ENCODE measurements at regions not wholly inside any gene's neighbourhood (a gene's known extent, or its start where the extent isn't known, plus 50 kb on each side); places are given as distances from the start of the nearest gene placed in this dataset.

DNA sequence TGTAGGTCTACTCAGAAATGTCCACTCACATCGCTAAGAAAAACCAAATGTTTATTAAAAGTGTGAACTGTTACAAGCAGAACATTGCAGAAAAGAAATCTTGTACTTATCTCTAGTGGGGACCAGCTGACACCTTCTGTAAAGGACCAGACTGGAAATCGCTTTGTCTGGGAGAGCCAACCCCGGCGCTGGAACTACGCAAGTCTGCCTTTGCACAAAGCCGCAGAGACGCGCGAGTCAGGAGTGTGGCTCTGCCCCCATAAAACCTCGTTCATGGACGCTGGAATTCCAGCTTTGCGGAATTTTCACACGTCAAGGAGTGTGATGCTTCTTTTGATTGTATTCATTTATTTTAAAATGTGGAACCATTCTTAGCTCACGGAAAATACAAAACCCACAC lies 141.9 kb upstream of the SALL3 start:
- Histone ChIP-seq H3K4me1 (no peaks in the 10 kb centered on the region), H3K27ac (no peak overlapping the region), H3K27me3 (no peaks in the 10 kb centered on the region), H3K9me3 (no peaks in the 10 kb centered on the region), H3K4me3 (no peak overlapping the region), H3K36me3 (no peaks in the 10 kb centered on the region)
- no peak for DNase-seq
- TF ChIP-seq, protein P1, sequence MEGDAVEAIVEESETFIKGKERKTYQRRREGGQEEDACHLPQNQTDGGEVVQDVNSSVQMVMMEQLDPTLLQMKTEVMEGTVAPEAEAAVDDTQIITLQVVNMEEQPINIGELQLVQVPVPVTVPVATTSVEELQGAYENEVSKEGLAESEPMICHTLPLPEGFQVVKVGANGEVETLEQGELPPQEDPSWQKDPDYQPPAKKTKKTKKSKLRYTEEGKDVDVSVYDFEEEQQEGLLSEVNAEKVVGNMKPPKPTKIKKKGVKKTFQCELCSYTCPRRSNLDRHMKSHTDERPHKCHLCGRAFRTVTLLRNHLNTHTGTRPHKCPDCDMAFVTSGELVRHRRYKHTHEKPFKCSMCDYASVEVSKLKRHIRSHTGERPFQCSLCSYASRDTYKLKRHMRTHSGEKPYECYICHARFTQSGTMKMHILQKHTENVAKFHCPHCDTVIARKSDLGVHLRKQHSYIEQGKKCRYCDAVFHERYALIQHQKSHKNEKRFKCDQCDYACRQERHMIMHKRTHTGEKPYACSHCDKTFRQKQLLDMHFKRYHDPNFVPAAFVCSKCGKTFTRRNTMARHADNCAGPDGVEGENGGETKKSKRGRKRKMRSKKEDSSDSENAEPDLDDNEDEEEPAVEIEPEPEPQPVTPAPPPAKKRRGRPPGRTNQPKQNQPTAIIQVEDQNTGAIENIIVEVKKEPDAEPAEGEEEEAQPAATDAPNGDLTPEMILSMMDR (IDR thresholded peaks at IDR 0.05): no peak
- no peak for TF ChIP-seq POLR2A (IDR thresholded peaks at IDR 0.05)

DNA sequence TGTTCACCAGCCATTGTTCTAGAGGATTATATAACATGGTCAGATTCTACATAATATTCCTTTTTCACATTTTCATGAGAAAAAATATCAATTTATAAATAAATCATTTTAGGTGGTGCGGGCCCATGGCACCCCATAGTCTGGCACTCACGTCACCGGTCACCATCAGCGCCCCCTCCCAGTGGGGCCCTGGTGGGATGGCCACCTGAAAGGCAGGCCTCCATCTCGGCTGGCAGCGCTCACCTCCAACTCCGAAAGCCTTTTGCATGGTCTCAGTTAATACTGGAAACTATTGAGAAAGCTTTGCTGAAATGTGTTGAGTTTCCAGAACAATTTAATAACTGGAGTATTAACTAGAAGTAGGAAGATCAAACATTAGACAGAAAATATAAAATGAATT lies 141.4 kb upstream of the SALL3 start:
- DNase-seq: no peak
- no peak for TF ChIP-seq POLR2A (IDR thresholded peaks at IDR 0.05)
- TF ChIP-seq, protein P1 (IDR thresholded peaks at IDR 0.05): no peak
- Histone ChIP-seq H3K4me1 (no peaks in the 10 kb centered on the region), H3K9me3 (no peaks in the 10 kb centered on the region), H3K4me3 (no peak overlapping the region), H3K36me3 (no peaks in the 10 kb centered on the region), H3K27ac (no peak overlapping the region), H3K27me3 (no peaks in the 10 kb centered on the region)

DNA sequence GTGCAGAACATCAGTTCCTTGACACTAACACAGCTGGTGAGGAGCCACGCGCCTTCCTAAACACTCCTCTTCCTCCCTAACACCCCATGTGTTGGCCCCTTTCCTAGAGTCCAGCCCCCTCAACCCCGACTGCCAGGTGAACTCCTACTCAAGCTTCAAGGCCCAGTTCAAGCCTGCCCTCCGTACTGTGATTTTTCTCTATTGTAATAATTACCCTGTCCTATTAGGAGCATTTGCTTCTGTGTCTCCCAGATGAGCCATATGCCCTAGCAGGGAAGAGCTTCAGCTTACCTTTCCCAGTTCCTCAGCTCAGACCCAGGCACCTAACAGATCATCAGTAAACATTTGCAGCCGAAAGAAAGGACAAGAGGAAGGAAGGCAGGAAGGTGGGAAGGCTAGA lies 130.6 kb upstream of the SALL3 start:
- Histone ChIP-seq H3K4me1 (no peaks in the 10 kb centered on the region), H3K4me3 (no peak overlapping the region), H3K9me3 (no peaks in the 10 kb centered on the region), H3K27ac (no peak overlapping the region), H3K36me3 (no peaks in the 10 kb centered on the region), H3K27me3 (no peaks in the 10 kb centered on the region)
- no peak for TF ChIP-seq POLR2A (IDR thresholded peaks at IDR 0.05)
- TF ChIP-seq, protein P1 (IDR thresholded peaks at IDR 0.05): no peak
- DNase-seq: no peak

DNA sequence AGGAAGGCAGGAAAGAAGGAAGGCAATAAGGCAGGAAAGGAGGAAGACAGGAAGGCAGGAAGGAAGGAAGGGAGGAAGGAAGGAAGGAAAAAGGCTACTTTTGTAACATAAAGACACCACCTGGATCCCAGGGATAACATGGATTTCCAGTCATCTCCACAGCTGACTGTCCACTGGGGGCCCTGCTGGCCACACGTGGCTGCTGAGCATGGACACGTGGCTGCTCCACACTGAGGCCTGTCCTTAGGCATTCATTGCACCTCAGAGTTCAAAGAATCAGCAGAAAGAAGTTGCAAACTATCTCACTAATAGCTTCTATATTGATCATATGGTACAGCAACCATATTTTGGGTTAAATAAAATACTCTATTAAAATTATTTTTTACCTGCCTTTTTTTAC lies 130.2 kb upstream of the SALL3 start:
- no peak for DNase-seq
- Histone ChIP-seq H3K36me3 (no peaks in the 10 kb centered on the region), H3K27me3 (no peaks in the 10 kb centered on the region), H3K4me1 (no peaks in the 10 kb centered on the region), H3K4me3 (no peak overlapping the region), H3K9me3 (no peaks in the 10 kb centered on the region), H3K27ac (no peak overlapping the region)
- TF ChIP-seq, protein P1 (IDR thresholded peaks at IDR 0.05): no peak
- TF ChIP-seq POLR2A (IDR thresholded peaks at IDR 0.05): no peak

DNA sequence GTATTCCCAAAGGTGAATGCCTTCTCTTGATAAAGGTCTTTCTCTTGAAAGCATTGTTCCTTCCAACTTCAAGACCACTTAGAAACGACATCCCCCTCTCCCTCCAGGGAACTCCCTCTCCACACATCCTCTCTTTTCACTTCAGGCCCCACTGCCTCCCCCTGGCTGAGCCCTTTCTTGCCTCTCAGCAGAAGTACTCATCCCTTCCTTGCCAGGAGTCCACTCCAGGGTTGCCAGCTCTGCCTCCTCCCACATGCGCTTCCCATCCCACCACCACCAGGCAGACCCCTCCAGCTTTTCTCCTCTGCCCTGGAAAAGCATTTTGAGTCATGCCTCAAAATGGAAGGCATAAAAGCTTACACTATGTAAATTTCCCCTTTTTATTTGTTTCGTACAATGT lies 126.3 kb upstream of the SALL3 start:
- TF ChIP-seq POLR2A (IDR thresholded peaks at IDR 0.05): no peak
- TF ChIP-seq, protein P1 (IDR thresholded peaks at IDR 0.05): no peak

DNA sequence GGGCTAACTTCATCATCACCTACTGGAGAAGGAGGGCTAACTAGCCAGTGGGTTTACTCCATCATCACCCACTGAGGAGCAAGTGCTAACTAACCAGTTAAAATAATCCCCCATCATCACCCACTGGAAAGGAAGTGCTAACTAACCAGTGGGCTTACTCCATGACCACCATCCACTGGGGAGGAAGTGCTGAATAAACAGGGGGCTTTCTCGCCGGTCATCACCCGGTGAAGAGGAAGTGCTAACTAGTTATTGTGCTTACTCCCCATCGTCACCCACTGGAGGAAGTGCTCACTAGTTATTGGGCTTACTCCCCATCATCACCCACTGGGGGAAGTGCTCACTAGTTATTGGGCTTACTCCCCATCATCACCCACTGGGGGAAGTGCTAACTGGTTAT lies 124.4 kb upstream of the SALL3 start:
- no peaks in the 10 kb centered on the region for H3K36me3 ChIP-seq
- no peaks in the 10 kb centered on the region for H3K4me1 ChIP-seq
- DNase-seq: no peak
- H3K27me3 ChIP-seq: no peaks in the 10 kb centered on the region
- TF ChIP-seq, protein P1 (IDR thresholded peaks at IDR 0.05): no peak
- TF ChIP-seq POLR2A (IDR thresholded peaks at IDR 0.05): no peak
- H3K4me3 ChIP-seq: no peak overlapping the region
- H3K27ac ChIP-seq: no peak overlapping the region
- H3K9me3 ChIP-seq: no peaks in the 10 kb centered on the region

More for the DNA sequence above, 126.3 kb upstream of the SALL3 start:
- no peaks in the 10 kb centered on the region for H3K9me3 ChIP-seq
- no peaks in the 10 kb centered on the region for H3K27me3 ChIP-seq
- H3K4me3 ChIP-seq: no peak overlapping the region
- no peaks in the 10 kb centered on the region for H3K36me3 ChIP-seq
- H3K4me1 ChIP-seq: no peaks in the 10 kb centered on the region
- no peak for DNase-seq
- H3K27ac ChIP-seq: no peak overlapping the region
